Mammary epithelial cell (primary cell): ENCODE measurements at regions not wholly inside any gene's neighbourhood (a gene's known extent, or its start where the extent isn't known, plus 50 kb on each side); places are given as distances from the start of the nearest gene placed in this dataset.

ENCODE experiments used
- EZH2 ChIP-seq: IDR thresholded peaks from 2 replicates; pipeline ENCODE4 v1.6.1; 2012; ENCODE audit warnings: low read length, inconsistent platforms, borderline replicate concordance
- TF ChIP-seq, protein P1 (sequence below), 2 donors: IDR thresholded peaks in 1 of 2; conservative IDR thresholded peaks in 1 of 2; 2 replicates each; pipeline ENCODE4 v1.5.1; 2011 to 2012; ENCODE audit warnings: inconsistent platforms in 2 of 2, low read length in 2 of 2, mild to moderate bottlenecking in 2 of 2, control low read depth in 1 of 2, low read depth in 1 of 2; ENCODE audit not compliant: insufficient read depth in 1 of 2; ENCODE audit errors: extremely low read depth in 1 of 2

DNA sequence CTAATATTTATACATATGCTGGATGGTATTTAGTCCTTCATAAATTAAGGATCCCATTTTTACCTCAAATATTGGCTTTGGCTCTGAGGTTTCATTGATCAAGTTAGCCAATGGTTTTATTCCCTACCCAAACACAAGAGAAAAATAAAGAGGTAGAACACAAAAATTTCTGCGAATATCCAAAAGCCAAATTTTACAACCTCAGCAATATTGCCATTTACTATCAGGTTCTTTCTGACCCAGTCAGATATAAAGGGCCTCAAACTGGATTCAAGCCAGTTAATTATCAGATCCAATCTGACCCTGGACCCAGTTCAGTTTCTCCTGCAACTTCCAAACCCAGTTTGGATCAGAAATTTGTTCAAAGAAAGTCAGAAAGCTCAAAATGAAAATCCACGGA, 998.1 kb downstream of the SI start:
- no peak for TF ChIP-seq EZH2
- TF ChIP-seq, protein P1, sequence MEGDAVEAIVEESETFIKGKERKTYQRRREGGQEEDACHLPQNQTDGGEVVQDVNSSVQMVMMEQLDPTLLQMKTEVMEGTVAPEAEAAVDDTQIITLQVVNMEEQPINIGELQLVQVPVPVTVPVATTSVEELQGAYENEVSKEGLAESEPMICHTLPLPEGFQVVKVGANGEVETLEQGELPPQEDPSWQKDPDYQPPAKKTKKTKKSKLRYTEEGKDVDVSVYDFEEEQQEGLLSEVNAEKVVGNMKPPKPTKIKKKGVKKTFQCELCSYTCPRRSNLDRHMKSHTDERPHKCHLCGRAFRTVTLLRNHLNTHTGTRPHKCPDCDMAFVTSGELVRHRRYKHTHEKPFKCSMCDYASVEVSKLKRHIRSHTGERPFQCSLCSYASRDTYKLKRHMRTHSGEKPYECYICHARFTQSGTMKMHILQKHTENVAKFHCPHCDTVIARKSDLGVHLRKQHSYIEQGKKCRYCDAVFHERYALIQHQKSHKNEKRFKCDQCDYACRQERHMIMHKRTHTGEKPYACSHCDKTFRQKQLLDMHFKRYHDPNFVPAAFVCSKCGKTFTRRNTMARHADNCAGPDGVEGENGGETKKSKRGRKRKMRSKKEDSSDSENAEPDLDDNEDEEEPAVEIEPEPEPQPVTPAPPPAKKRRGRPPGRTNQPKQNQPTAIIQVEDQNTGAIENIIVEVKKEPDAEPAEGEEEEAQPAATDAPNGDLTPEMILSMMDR (conservative IDR thresholded peaks at IDR 0.05 in 1 of 2, IDR thresholded peaks at IDR 0.05 in 1 of 2; ENCODE audit: extremely low read depth in 1 of 2, insufficient read depth in 1 of 2, low read depth in 1 of 2, low read length in 2 of 2), result no peak
